HG02610 (cell line): ENCODE measurements at regions not wholly inside any gene's neighbourhood (a gene's known extent, or its start where the extent isn't known, plus 50 kb on each side); places are given as distances from the start of the nearest gene placed in this dataset.

Experiments used
- ATAC-seq: cut with Tn5 transposase; IDR thresholded peaks from one replicate; pipeline ENCODE4 v1.9.1; 2021; ENCODE audit warnings: mild to moderate bottlenecking, moderate library complexity; ENCODE audit not compliant: unreplicated experiment

GRCh38 chr9:105860516-105860915 is 166.2 kb downstream of the TMEM38B start:
- no peak for ATAC-seq

GRCh38 chr9:105861972-105862371 is 167.6 kb downstream of the TMEM38B start:
- ATAC-seq: no peak

- ATAC-seq: no peak
Observed at GRCh38 chr9:105864248-105864898, 170.0 kb downstream of the TMEM38B start.

GRCh38 chr9:105865285-105865684 is 170.9 kb downstream of the TMEM38B start:
- no peak for ATAC-seq

- no peak for ATAC-seq
Observed at GRCh38 chr9:105871540-105871939, 177.2 kb downstream of the TMEM38B start.

- no peak for ATAC-seq
Observed at GRCh38 chr9:105873801-105874200, 179.5 kb downstream of the TMEM38B start.

- no peak for ATAC-seq
Observed at GRCh38 chr9:105877721-105878120, 183.4 kb downstream of the TMEM38B start.

- ATAC-seq: no peak
Observed at GRCh38 chr9:105879181-105879580, 184.8 kb downstream of the TMEM38B start.

- ATAC-seq: no peak
Observed at GRCh38 chr9:105880517-105880916, 186.2 kb downstream of the TMEM38B start.

GRCh38 chr9:105881021-105881420 is 186.7 kb downstream of the TMEM38B start:
- no peak for ATAC-seq

- peak; percentile 49 for ATAC-seq
Observed at GRCh38 chr9:105881654-105882349, 187.5 kb downstream of the TMEM38B start.

- ATAC-seq: peak; percentile 98
Observed at GRCh38 chr9:105883847-105884246, 189.5 kb downstream of the TMEM38B start.

GRCh38 chr9:105884416-105884815 is 190.1 kb downstream of the TMEM38B start:
- no peak for ATAC-seq

GRCh38 chr9:105886136-105886535 is 191.8 kb downstream of the TMEM38B start:
- ATAC-seq: no peak

- ATAC-seq: no peak
Observed at GRCh38 chr9:105887679-105888078, 193.3 kb downstream of the TMEM38B start.

GRCh38 chr9:105890046-105890822 is 195.9 kb downstream of the TMEM38B start:
- no peak for ATAC-seq

GRCh38 chr9:105900123-105900522 is 205.8 kb downstream of the TMEM38B start:
- no peak for ATAC-seq

- peak; percentile 73 for ATAC-seq
Observed at GRCh38 chr9:105901514-105902109, 207.3 kb downstream of the TMEM38B start.

- no peak for ATAC-seq
Observed at GRCh38 chr9:105908069-105908468, 213.7 kb downstream of the TMEM38B start.

GRCh38 chr9:105911104-105911911 is 217.0 kb downstream of the TMEM38B start:
- no peak for ATAC-seq
